ENCODE measurements at regions not wholly inside any gene's neighbourhood (a gene's known extent, or its start where the extent isn't known, plus 50 kb on each side); places are given as distances from the start of the nearest gene placed in this dataset.

- ChIA-PET CTCF (ENCODE audit: low intra/inter-chr PET ratio, low total read pairs) (no interaction called here), POLR2A (no interaction called here)
- in situ Hi-C loops (cut with HindIII; ENCODE audit: extremely low pct_ligation_motif_present, low pct_unique_long_range_greater_than_20kb) (no loop called here), intact Hi-C loops (cut with micrococcal nuclease; ENCODE audit: unreplicated experiment) (no loop called here)
- Histone ChIP-seq H3K4me1 (ENCODE audit: insufficient read depth, low read length) (no peaks in the 10 kb centered on the region), H3K27ac (ENCODE audit: extremely low read length, insufficient read depth, low read length) (no peak overlapping the region), H3K79me2 (ENCODE audit: insufficient read depth, low read length) (no peaks in the 10 kb centered on the region), H3K4me3 (replicated peaks in 1 of 3; ENCODE audit: insufficient read depth in 1 of 3, low read depth in 2 of 3, low read length in 3 of 3) (no peak overlapping the region), H2AFZ (ENCODE audit: low read length) (no peak overlapping the region), H4K20me1 (ENCODE audit: insufficient read depth, low read length) (no peaks in the 10 kb centered on the region), H3K4me2 (ENCODE audit: low read depth, low read length) (no peak overlapping the region), H3K9ac (ENCODE audit: insufficient read depth, low read depth, low read length) (no peak overlapping the region), H3K36me3 (replicated peaks in 1 of 2; ENCODE audit: control insufficient read depth in 1 of 2, insufficient read depth in 2 of 2, low read length in 2 of 2) (no peaks in the 10 kb centered on the region), H3K27me3 (ENCODE audit: control insufficient read depth in 1 of 2, insufficient read depth in 2 of 2, low read length in 2 of 2) (no peaks in the 10 kb centered on the region), H3K9me3 (ENCODE audit: low read length) (no peaks in the 10 kb centered on the region)
- no peak for TF ChIP-seq TOE1 (CRISPR knock-in tag; IDR thresholded peaks at IDR 0.05)
- no peak for TF ChIP-seq ASH2L (IDR thresholded peaks at IDR 0.05; ENCODE audit: insufficient read length, low read depth, low read length)
- TF ChIP-seq ZNF513 (CRISPR knock-in tag; conservative IDR thresholded peaks at IDR 0.05) = no peak
- TF ChIP-seq MBD4 (IDR thresholded peaks at IDR 0.05; ENCODE audit: borderline replicate concordance, low read length) = no peak
- TF ChIP-seq MIER2 (CRISPR knock-in tag; IDR thresholded peaks at IDR 0.05) = no peak
- no peak for TF ChIP-seq PHF5A (CRISPR knock-in tag; IDR thresholded peaks at IDR 0.05; ENCODE audit: low read depth, unreplicated experiment)
- no peak for TF ChIP-seq HOXA5 (CRISPR knock-in tag; IDR thresholded peaks at IDR 0.05)
- TF ChIP-seq RBM39 (IDR thresholded peaks at IDR 0.05; ENCODE audit: low read depth, low read length, poor library complexity, severe bottlenecking) = no peak
- TF ChIP-seq CCAR2 (optimal IDR thresholded peaks at IDR 0.05; ENCODE audit: low read depth, low read length) = no peak
- TF ChIP-seq ZNF512 (CRISPR knock-in tag; IDR thresholded peaks at IDR 0.05) = no peak
- no peak for TF ChIP-seq DPF2 (CRISPR knock-in tag; IDR thresholded peaks at IDR 0.05; ENCODE audit: borderline replicate concordance, low read depth)
- no peak for TF ChIP-seq MAF1 (CRISPR knock-in tag; IDR thresholded peaks at IDR 0.05; ENCODE audit: borderline replicate concordance)
- no peak for TF ChIP-seq ZFYVE20 (CRISPR knock-in tag; IDR thresholded peaks at IDR 0.05; ENCODE audit: borderline replicate concordance, low read depth)
- TF ChIP-seq ZNF263 (CRISPR knock-in tag; IDR thresholded peaks at IDR 0.05) = no peak
- TF ChIP-seq NFKB2 (CRISPR knock-in tag; IDR thresholded peaks at IDR 0.05; ENCODE audit: borderline replicate concordance) = no peak
- TF ChIP-seq ZNF577 (CRISPR knock-in tag; IDR thresholded peaks at IDR 0.05; ENCODE audit: borderline replicate concordance, low read depth) = no peak
- BruUV-seq (replicated peaks) = no TSS peak
- ATAC-seq = no peak
- no peak for DNase-seq (ENCODE audit: low spot score)
- no peak for FAIRE-seq
- 67% methylated on average over 2 of the region's 2 CpGs for WGBS (ENCODE audit: low lambda C conversion rate)
These were observed 241.6 kb downstream of the PTPRC start for GRCh38 chr1:198880397-198880796.
